ENCODE measurements at regions not wholly inside any gene's neighbourhood (a gene's known extent, or its start where the extent isn't known, plus 50 kb on each side); places are given as distances from the start of the nearest gene placed in this dataset.

GRCh38 chr5:174522480-174523260 lies 201.7 kb upstream of the MSX2 start:
- WGBS (ENCODE audit: low lambda C conversion rate, missing lambda C conversion rate), result 63% methylated on average over 2 of the region's 2 CpGs
- Histone ChIP-seq H3K27ac (peak overlapping the region; percentile 42), H3K4me3 (no peak overlapping the region), H3K4me2 (no peak overlapping the region), H3K9me3 (ENCODE audit: low read depth) (no peaks in the 10 kb centered on the region), H3K36me3 (replicated peaks; ENCODE audit: insufficient read depth, low read depth) (no peaks in the 10 kb centered on the region), H4K20me1 (ENCODE audit: insufficient read depth, poor library complexity, severe bottlenecking) (no peaks in the 10 kb centered on the region), H2AFZ (no peak overlapping the region), H3K9me2 (replicated peaks; ENCODE audit: insufficient read depth) (no peaks in the 10 kb centered on the region), H3K27me3 (no peaks in the 10 kb centered on the region), H3K4me1 (ENCODE audit: insufficient read depth) (peaks cover 22% of the 10 kb centered on the region), H3K79me2 (no peaks in the 10 kb centered on the region)
- no peak for DNase-seq (ENCODE audit: low spot score)
- TF ChIP-seq CTCF (IDR thresholded peaks at IDR 0.05; ENCODE audit: poor library complexity), result no peak
- TF ChIP-seq EZH2phosphoT487 (IDR thresholded peaks at IDR 0.05; ENCODE audit: low read depth, severe bottlenecking, unreplicated experiment), result no peak
- TF ChIP-seq EZH2 (IDR thresholded peaks at IDR 0.05; ENCODE audit: borderline replicate concordance), result no peak

GRCh38 chr5:174523311-174524071 lies 200.9 kb upstream of the MSX2 start:
- Histone ChIP-seq H3K9me2 (replicated peaks; ENCODE audit: insufficient read depth) (no peaks in the 10 kb centered on the region), H3K4me2 (peak overlapping the region; percentile 7), H2AFZ (no peak overlapping the region), H3K79me2 (no peaks in the 10 kb centered on the region), H3K27ac (peak overlapping the region; percentile 42), H3K9me3 (ENCODE audit: low read depth) (no peaks in the 10 kb centered on the region), H3K36me3 (replicated peaks; ENCODE audit: insufficient read depth, low read depth) (no peaks in the 10 kb centered on the region), H4K20me1 (ENCODE audit: insufficient read depth, poor library complexity, severe bottlenecking) (no peaks in the 10 kb centered on the region), H3K4me1 (ENCODE audit: insufficient read depth) (peaks cover 22% of the 10 kb centered on the region), H3K27me3 (no peaks in the 10 kb centered on the region), H3K4me3 (no peak overlapping the region)
- peak; percentile 50 for DNase-seq (ENCODE audit: low spot score)
- WGBS (ENCODE audit: low lambda C conversion rate, missing lambda C conversion rate), result 33% methylated on average over 6 of the region's 6 CpGs
- TF ChIP-seq EZH2 (IDR thresholded peaks at IDR 0.05; ENCODE audit: borderline replicate concordance) (no peak), CTCF (IDR thresholded peaks at IDR 0.05; ENCODE audit: poor library complexity) (peak; percentile 30), EZH2phosphoT487 (IDR thresholded peaks at IDR 0.05; ENCODE audit: low read depth, severe bottlenecking, unreplicated experiment) (no peak)

GRCh38 chr5:174524351-174524750 lies 200.0 kb upstream of the MSX2 start:
- Histone ChIP-seq H3K36me3 (replicated peaks; ENCODE audit: insufficient read depth, low read depth) (no peaks in the 10 kb centered on the region), H3K4me3 (no peak overlapping the region), H2AFZ (no peak overlapping the region), H3K79me2 (no peaks in the 10 kb centered on the region), H3K4me1 (ENCODE audit: insufficient read depth) (peaks cover 22% of the 10 kb centered on the region), H3K9me2 (replicated peaks; ENCODE audit: insufficient read depth) (no peaks in the 10 kb centered on the region), H3K9me3 (ENCODE audit: low read depth) (no peaks in the 10 kb centered on the region), H3K4me2 (peak overlapping the region; percentile 7), H3K27ac (no peak overlapping the region), H4K20me1 (ENCODE audit: insufficient read depth, poor library complexity, severe bottlenecking) (no peaks in the 10 kb centered on the region), H3K27me3 (no peaks in the 10 kb centered on the region)
- no peak for DNase-seq (ENCODE audit: low spot score)
- no peak for TF ChIP-seq CTCF (IDR thresholded peaks at IDR 0.05; ENCODE audit: poor library complexity)
- WGBS (ENCODE audit: low lambda C conversion rate, missing lambda C conversion rate), result 59% methylated on average over 4 of the region's 4 CpGs
